SK-N-DZ (cell line): ENCODE measurements at regions not wholly inside any gene's neighbourhood (a gene's known extent, or its start where the extent isn't known, plus 50 kb on each side); places are given as distances from the start of the nearest gene placed in this dataset.

ENCODE experiments used
- DNase-seq: peaks from one replicate; pipeline ENCODE4 v3.0.0-alpha.2; 2015; ENCODE audit warnings: low spot score

- DNase-seq, result no peak
These were observed 215.1 kb upstream of the FGGY start for GRCh38 chr1:59081795-59082194.

- DNase-seq, result no peak
These were observed 212.7 kb upstream of the FGGY start for GRCh38 chr1:59083946-59084865.

DNA sequence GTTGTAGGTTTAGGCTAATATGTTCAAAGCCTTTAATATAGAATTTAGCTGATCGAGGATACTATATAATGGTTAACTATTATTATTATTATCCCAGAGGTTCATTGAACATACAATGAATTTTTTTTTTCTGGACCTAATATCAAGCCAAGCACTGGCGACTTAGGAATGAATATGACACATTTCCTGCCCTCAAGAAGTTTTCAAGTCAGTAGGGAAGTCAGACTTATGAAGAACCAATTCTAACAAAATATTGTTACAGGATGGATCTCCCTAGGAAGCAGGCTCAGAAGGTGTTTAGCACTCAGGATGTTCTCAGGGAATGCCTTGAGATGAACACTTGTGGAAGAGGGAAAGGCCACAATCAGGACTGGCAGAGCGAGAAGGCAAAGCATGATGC lies 211.8 kb upstream of the FGGY start:
- no peak for DNase-seq

DNA sequence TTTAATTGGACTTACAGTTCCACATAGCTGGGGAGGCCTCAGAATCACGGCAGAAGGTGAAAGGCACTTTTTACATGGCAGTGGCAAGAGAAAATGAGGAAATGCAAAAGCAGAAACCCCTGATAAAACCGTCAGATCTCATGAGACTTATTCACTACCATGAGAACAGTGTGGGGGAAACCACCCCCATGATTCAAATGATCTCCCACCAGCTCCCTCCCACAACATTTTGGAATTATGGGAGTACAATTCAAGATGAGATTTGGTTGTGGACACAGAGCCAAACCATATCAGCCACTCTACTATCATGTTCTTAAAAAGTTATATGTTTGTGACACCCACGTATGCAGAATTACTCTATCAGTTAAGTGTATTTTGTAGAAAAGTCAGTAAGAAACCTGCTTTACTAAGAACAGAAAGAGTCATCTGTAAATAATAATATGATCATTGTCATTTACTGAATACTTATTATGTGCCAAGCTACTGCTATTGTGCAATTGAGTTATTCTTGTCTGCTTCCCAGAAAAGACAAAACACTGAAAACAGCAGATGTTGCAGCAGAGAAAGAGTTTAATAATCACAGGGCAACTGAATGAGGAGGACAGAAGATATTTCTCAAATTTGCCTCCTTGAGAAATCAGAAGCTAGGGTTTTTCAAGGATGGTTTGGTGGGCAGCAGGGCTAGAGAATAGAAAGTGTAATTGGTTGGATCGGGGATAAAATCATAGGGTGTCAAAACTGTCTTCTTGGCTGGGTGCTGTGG lies 207.7 kb upstream of the FGGY start:
- no peak for DNase-seq

DNA sequence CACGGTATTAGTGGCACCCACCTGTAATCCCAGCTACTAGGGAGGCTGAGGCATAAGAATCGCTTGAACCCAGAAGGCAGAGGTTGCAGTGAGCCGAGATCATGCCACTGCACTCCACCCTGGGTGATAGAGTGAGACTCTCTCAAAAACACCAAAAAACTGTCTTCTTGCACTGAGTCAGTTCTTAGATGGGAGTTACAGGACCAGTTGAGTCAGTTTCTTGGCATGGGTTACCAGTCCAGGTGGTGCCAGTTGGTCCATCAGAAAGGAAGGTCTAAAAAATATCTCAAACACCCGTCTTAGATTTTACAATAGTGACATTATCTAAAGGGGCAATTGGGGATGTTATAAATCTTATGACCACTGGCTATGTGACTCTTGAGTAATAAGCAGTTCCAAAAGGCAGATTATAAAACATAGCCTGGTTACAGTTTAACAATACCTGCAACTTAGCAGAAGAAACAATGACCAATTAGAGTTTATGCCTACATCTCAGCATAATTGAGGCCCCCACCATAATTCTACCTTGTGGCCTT lies 206.9 kb upstream of the FGGY start:
- DNase-seq, result no peak

- DNase-seq, result no peak
These were observed 204.8 kb upstream of the FGGY start for GRCh38 chr1:59092126-59092525.

GRCh38 chr1:59094001-59094400 lies 202.9 kb upstream of the FGGY start:
- no peak for DNase-seq

DNA sequence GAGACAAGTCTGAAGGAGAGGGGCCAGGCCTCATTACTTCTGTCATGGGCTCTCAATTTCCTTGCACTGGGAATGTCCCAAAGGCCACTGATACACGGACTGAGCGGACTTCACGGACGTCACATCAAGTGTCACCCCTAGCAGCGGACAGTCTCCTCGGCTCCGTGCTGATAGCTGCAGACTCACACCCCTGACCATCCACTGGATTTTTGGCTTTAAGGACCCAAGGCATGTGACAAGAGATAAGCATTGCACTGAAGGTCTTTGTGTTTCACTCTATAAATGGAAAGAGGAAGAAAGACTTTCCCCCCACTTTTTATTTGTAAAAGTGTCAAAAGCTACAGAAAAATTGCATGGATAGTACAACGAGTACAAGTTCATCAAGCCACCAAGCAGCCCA lies 200.4 kb upstream of the FGGY start:
- DNase-seq, result no peak

GRCh38 chr1:59098655-59099054 lies 198.2 kb upstream of the FGGY start:
- DNase-seq, result no peak

DNA sequence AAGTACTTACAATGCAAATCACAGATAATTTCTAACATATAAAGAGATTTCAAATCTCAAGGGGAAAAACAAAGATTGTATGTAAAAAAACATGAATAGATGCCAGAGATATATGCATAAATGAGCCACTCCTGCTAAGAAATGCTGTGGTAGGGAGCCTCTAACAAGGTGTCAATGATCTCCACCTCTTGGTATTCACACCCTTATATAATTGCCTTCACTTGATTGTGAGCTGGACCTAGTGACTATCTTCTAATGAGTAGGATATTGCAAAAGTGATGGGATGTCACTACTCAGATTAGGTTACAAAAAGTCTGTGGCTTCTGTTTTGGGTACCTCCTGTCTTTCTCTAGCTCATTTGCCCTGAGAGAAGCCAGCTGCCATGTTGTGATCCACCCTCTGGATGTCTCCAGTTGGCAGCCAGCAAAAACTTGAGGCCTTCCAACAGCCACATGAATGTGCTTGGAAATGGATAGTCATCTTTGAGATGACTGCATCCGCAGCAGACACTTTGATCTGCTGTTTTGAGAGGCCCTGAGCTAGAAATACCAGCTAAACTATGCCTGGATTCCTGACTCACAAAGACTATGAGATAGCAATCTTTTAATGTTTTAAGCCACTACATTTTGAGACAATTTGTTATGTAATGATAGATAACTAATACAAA lies 196.1 kb upstream of the FGGY start:
- DNase-seq, result no peak

DNA sequence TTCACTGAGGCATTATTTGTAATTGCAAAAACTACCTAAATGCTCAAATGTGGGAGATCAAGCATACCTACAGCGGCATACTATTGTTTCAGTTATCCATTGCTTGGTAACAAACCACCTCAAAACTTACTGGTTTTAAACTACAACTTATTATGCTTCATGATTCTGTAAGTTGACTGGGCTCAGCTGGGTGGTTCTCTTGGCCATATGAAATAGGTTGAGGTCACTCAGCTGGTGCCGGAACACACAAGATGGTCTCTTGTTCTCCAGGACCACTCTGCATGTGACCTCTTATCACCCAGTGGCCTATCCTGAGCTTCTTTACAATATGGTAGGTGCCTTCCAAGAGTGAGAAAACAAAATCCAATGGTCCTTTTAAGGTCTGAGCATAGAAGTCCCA lies 195.4 kb upstream of the FGGY start:
- DNase-seq, result no peak

DNA sequence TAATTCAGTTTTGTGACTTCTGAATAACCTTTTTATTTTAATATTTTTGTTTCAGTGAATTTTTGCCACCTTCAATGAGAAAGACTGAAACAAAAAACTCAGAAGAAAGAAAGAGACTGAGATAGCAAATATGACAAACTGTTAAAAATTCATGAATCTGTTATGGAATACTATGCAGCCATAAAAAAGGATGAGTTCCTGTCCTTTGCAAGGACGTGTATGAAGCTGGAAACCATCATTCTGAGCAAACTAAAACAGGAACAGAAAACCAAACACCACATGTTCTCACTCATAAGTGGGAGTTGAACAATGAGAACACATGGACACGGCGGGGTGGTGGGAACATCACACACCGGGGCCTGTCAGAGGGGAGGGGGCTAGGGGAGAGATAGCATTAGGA lies 193.4 kb upstream of the FGGY start:
- DNase-seq, result no peak

DNA sequence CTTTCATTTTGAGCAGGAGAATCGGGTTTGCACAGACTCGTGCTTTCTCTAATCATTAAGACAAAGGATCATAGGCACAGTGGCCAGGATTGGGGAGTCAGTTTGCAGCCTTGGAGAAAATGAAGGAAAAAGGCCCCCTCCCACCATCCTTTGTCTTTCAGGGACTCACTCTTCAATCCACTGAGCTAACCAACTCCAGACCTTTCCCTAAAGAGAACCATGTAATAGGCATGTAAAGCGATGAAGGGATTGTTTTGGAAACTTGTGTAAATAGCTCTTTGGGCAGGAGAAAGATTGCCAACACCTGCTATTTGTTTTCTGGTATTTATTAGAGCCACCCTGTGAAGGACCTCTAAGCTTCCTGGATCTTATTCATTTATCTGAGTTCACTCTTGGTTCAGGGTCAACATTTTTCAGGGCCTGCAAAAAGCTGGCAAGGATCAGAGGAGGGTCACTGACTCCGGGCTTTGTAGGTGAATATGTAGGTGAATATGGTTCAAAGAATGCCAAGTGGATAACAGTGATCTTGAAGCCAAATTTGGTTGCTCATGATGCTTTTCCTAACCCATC lies 192.6 kb upstream of the FGGY start:
- no peak for DNase-seq

- no peak for DNase-seq
These were observed 191.1 kb upstream of the FGGY start for GRCh38 chr1:59105548-59106507.

DNA sequence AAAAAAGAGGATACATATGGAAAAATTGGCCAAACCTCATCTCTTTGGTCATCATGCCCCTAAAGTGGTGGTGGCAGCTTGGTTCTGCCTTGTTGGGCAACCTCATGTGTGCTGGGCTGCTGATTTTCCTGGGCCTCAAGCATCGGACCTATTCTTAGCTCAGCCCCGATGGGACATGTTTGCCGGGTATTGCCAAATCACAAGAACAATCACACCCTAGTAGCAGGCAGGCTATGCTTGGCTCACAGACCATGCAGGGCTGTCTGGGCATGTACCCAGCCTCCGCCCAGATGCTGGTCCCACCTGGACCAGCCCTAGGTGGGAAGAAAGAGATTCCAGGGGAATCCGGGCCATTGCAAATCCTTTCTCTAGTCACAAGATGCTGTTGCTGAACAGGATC lies 189.4 kb upstream of the FGGY start:
- DNase-seq, result no peak

- DNase-seq, result no peak
These were observed 189.0 kb upstream of the FGGY start for GRCh38 chr1:59107916-59108315.

GRCh38 chr1:59108481-59109317 lies 188.2 kb upstream of the FGGY start:
- DNase-seq, result no peak

GRCh38 chr1:59110271-59110670 lies 186.6 kb upstream of the FGGY start:
- peak; percentile 50 for DNase-seq

DNA sequence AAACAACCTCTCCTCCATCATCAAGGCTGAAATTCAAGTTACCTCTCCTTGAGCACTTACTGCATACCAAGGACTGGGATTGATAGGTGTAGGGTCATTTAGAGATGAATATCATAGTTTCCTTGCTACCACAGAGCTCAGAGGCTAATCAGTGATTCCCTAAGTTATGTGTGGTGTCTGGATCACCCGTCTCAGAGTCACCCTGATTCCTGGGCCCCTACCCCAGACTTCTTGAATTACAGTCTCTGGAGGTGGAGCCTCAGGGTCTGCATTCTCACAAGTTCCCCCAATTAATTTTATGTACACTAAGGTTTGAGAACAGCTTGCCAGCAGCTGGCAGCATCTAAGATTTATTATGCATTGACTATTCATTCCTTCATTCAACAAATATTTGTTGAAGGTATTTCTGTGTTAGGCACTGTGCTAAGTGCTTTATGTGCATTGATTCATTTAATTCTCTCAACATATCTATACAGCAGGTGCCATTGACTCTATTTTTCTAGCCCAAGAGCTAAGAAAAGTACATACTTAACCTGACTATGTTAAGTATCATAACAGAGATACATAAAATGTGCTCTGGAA lies 182.9 kb upstream of the FGGY start:
- DNase-seq, result no peak
